Ishikawa (cell line): ENCODE measurements at regions not wholly inside any gene's neighbourhood (a gene's known extent, or its start where the extent isn't known, plus 50 kb on each side); places are given as distances from the start of the nearest gene placed in this dataset.

Experiments
- CEBPB ChIP-seq: IDR thresholded peaks from 2 replicates; pipeline ENCODE4 v1.6.1; 2012
- CREB1 ChIP-seq: IDR thresholded peaks from 2 replicates; pipeline ENCODE4 v1.6.1; 2012; ENCODE audit warnings: low read depth
- EGR1 ChIP-seq: IDR thresholded peaks from 2 replicates; pipeline ENCODE4 v1.6.1; 2012
- EP300 ChIP-seq: IDR thresholded peaks from 2 replicates; pipeline ENCODE4 v1.6.1; 2012; ENCODE audit warnings: borderline replicate concordance
- FOXM1 ChIP-seq: IDR thresholded peaks from 2 replicates; pipeline ENCODE4 v1.6.1; 2012; ENCODE audit warnings: low read depth, borderline replicate concordance
- MAX ChIP-seq: IDR thresholded peaks from 2 replicates; pipeline ENCODE4 v1.6.1; 2012
- NFIC ChIP-seq: IDR thresholded peaks from 2 replicates; pipeline ENCODE4 v1.6.1; 2012
- RAD21 ChIP-seq: IDR thresholded peaks from 2 replicates; pipeline ENCODE4 v1.6.1; 2012; ENCODE audit warnings: low read depth
- REST ChIP-seq: IDR thresholded peaks from 2 replicates; pipeline ENCODE4 v1.6.1; 2012; ENCODE audit warnings: low read depth, mild to moderate bottlenecking
- TAF1 ChIP-seq: IDR thresholded peaks from 2 replicates; pipeline ENCODE4 v1.6.1; 2012; ENCODE audit warnings: low read depth, mild to moderate bottlenecking
- TCF12 ChIP-seq: IDR thresholded peaks from 2 replicates; pipeline ENCODE4 v1.6.1; 2012; ENCODE audit warnings: low read depth
- TEAD4 ChIP-seq: IDR thresholded peaks from 2 replicates; pipeline ENCODE4 v1.6.1; 2012
- USF1 ChIP-seq: IDR thresholded peaks from 2 replicates; pipeline ENCODE4 v1.6.1; 2012
- YY1 ChIP-seq: IDR thresholded peaks from 2 replicates; pipeline ENCODE4 v1.6.1; 2012; ENCODE audit warnings: low read depth
- ZBTB7A ChIP-seq: IDR thresholded peaks from 2 replicates; pipeline ENCODE4 v1.6.1; 2012; ENCODE audit warnings: low read depth

- TF ChIP-seq REST (no peak), MAX (no peak), TCF12 (no peak), TEAD4 (no peak), CREB1 (no peak), YY1 (no peak), EGR1 (no peak), NFIC (no peak)
Measured at GRCh38 chr21:21751286-21751685, 753.1 kb downstream of the NCAM2 start.

- TF ChIP-seq REST (no peak), USF1 (no peak), TAF1 (no peak), EGR1 (no peak), RAD21 (no peak), ZBTB7A (no peak), TEAD4 (no peak), EP300 (no peak), CEBPB (no peak), MAX (no peak), YY1 (no peak), CREB1 (no peak), TCF12 (no peak), NFIC (no peak)
Measured at GRCh38 chr21:21762855-21763254, 764.6 kb downstream of the NCAM2 start.

- TF ChIP-seq EGR1 (no peak), RAD21 (no peak), TAF1 (no peak), FOXM1 (no peak), TCF12 (no peak), EP300 (no peak), ZBTB7A (no peak), USF1 (no peak), MAX (no peak), REST (no peak), TEAD4 (no peak), CEBPB (no peak), NFIC (no peak), CREB1 (no peak), YY1 (no peak)
Measured at GRCh38 chr21:21764281-21764680, 766.1 kb downstream of the NCAM2 start.

GRCh38 chr21:21767276-21767675 lies 769.1 kb downstream of the NCAM2 start:
- TF ChIP-seq CEBPB (no peak), RAD21 (no peak), TAF1 (no peak), USF1 (no peak), FOXM1 (no peak), TCF12 (no peak), YY1 (no peak)

GRCh38 chr21:21788591-21788990 lies 790.4 kb downstream of the NCAM2 start:
- no peak for TF ChIP-seq NFIC
- TF ChIP-seq TAF1: no peak
- TF ChIP-seq REST: no peak
- TF ChIP-seq TEAD4: no peak
- no peak for TF ChIP-seq FOXM1
- TF ChIP-seq TCF12: no peak
- no peak for TF ChIP-seq MAX
- no peak for TF ChIP-seq RAD21
- TF ChIP-seq YY1: no peak
- no peak for TF ChIP-seq EP300
- TF ChIP-seq ZBTB7A: no peak
- TF ChIP-seq EGR1: no peak
- TF ChIP-seq USF1: no peak
- no peak for TF ChIP-seq CEBPB
- TF ChIP-seq CREB1: no peak
